ENCODE measurements at regions not wholly inside any gene's neighbourhood (a gene's known extent, or its start where the extent isn't known, plus 50 kb on each side); places are given as distances from the start of the nearest gene placed in this dataset.

GRCh38 chrX:88438209-88438608 is 308.8 kb upstream of the CPXCR1 start:
- Histone ChIP-seq H3K27ac (ENCODE audit: low read depth in 1 of 2, low read length in 2 of 2) (no peak overlapping the region), H3K36me3 (ENCODE audit: insufficient read depth, low read length) (no peaks in the 10 kb centered on the region), H3K4me3 (ENCODE audit: low read length) (no peak overlapping the region), H3K4me1 (ENCODE audit: insufficient read depth, low read length) (no peaks in the 10 kb centered on the region), H3K27me3 (ENCODE audit: control insufficient read depth in 1 of 2, insufficient read depth in 2 of 2, low read length in 2 of 2) (no peaks in the 10 kb centered on the region), H3K9me3 (ENCODE audit: control insufficient read depth in 1 of 2, insufficient read depth in 1 of 2, low read length in 2 of 2) (no peaks in the 10 kb centered on the region)
- Mint-ChIP-seq H3K27me3 (no peaks in the 10 kb centered on the region), H3K27ac (no peak overlapping the region), H3K4me1 (ENCODE audit: low read depth) (no peaks in the 10 kb centered on the region), H3K9me3 (peaks cover 2% of the 10 kb centered on the region), H3K36me3 (ENCODE audit: low read depth) (no peaks in the 10 kb centered on the region), H3K4me3 (no peak overlapping the region)
- TF ChIP-seq CTCF (IDR thresholded peaks at IDR 0.05), result no peak
- intact Hi-C loops (cut with DNase I, micrococcal nuclease), result no loop called here
- ChIA-PET CTCF (no interaction called here), POLR2A (no interaction called here)
- ATAC-seq (ENCODE audit: poor library complexity), result no peak
- DNase-seq, result no peak

- Histone ChIP-seq H3K27me3 (ENCODE audit: control insufficient read depth in 1 of 2, insufficient read depth in 2 of 2, low read length in 2 of 2) (no peaks in the 10 kb centered on the region), H3K27ac (ENCODE audit: low read depth in 1 of 2, low read length in 2 of 2) (no peak overlapping the region), H3K9me3 (ENCODE audit: control insufficient read depth in 1 of 2, insufficient read depth in 1 of 2, low read length in 2 of 2) (no peaks in the 10 kb centered on the region), H3K36me3 (ENCODE audit: insufficient read depth, low read length) (no peaks in the 10 kb centered on the region), H3K4me1 (ENCODE audit: insufficient read depth, low read length) (no peaks in the 10 kb centered on the region), H3K4me3 (ENCODE audit: low read length) (no peak overlapping the region)
- peaks cover 4% of the 10 kb centered on the region for H3K9me3 Mint-ChIP-seq
- H3K36me3 Mint-ChIP-seq (ENCODE audit: low read depth), result no peaks in the 10 kb centered on the region
- no peak overlapping the region for H3K27ac Mint-ChIP-seq
- H3K4me1 Mint-ChIP-seq (ENCODE audit: low read depth), result no peaks in the 10 kb centered on the region
- ChIA-PET POLR2A (no interaction called here), CTCF (no interaction called here)
- ATAC-seq (ENCODE audit: poor library complexity) (no peak), DNase-seq (no peak)
- TF ChIP-seq CTCF (IDR thresholded peaks at IDR 0.05), result no peak
- no peaks in the 10 kb centered on the region for H3K27me3 Mint-ChIP-seq
- intact Hi-C loops (cut with DNase I, micrococcal nuclease), result no loop called here
- no peak overlapping the region for H3K4me3 Mint-ChIP-seq
Observed at GRCh38 chrX:88439935-88440334, 307.1 kb upstream of the CPXCR1 start.
